ENCODE measurements at regions not wholly inside any gene's neighbourhood (a gene's known extent, or its start where the extent isn't known, plus 50 kb on each side); places are given as distances from the start of the nearest gene placed in this dataset.

DNA sequence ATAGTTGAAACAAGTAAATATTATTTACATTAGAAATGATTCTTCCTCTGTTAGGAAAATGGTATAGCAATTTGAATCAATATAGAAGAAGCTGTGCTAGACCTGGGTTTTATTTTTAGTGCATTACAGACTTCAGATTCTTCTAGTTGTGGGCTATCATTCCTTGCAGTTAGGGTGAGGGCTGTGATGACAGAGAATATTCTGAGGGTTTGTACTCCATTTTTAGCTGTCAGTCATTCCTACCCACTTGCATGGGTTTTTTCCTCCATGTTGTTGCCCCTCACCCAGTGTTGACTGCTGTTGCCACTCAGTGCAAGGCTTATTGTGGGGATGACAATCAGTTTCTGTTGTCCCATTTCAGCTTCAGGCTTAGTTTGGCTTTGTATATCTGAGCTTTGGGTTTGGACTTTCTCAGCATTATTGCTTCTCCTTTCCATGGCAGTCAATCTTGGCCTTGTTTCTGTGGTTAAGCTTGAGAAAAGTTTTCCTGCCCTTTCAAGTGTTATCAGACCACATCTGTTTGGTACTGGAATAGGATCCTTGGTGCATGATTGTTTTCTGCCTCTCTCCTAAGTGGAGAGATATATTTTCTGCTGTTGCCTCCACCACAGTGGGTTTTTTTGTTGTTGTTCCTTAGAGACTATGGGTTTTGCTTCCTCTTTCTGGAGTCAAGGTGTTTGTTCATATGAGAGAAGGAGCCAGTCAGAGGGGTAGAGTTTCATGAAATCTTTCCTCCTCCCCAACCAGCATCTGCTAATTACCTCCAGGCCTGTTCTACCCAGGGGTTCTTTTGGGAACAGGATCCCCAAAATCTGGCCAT, 312.7 kb upstream of the CWC22 start:
- no peak for TF ChIP-seq POLR2A (IDR thresholded peaks at IDR 0.05)
- TF ChIP-seq, protein P1, sequence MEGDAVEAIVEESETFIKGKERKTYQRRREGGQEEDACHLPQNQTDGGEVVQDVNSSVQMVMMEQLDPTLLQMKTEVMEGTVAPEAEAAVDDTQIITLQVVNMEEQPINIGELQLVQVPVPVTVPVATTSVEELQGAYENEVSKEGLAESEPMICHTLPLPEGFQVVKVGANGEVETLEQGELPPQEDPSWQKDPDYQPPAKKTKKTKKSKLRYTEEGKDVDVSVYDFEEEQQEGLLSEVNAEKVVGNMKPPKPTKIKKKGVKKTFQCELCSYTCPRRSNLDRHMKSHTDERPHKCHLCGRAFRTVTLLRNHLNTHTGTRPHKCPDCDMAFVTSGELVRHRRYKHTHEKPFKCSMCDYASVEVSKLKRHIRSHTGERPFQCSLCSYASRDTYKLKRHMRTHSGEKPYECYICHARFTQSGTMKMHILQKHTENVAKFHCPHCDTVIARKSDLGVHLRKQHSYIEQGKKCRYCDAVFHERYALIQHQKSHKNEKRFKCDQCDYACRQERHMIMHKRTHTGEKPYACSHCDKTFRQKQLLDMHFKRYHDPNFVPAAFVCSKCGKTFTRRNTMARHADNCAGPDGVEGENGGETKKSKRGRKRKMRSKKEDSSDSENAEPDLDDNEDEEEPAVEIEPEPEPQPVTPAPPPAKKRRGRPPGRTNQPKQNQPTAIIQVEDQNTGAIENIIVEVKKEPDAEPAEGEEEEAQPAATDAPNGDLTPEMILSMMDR (IDR thresholded peaks at IDR 0.05): no peak
- no peak for TF ChIP-seq EP300 (IDR thresholded peaks at IDR 0.05)
